ENCODE measurements at regions not wholly inside any gene's neighbourhood (a gene's known extent, or its start where the extent isn't known, plus 50 kb on each side); places are given as distances from the start of the nearest gene placed in this dataset.

DNA sequence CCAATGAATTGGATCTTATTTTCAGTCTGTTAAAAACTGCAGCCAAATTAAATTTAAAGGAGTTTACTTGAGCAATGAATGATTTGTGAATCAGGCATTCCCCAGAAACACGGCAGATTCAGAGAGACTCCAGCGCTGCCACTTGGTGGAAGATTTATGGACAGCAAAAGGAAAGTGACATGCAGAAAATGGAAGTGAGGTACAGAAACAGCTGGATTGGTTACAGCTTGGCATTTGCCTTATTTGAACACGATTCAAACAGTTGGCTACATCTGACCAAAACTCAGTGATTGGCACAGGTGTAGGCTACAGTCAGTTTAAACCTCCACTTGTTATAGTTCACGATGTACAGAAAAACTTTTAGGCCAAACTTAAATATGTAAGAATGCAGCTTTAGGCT, 257.6 kb upstream of the IMPG1 start:
- DNase-seq: no peak

DNA sequence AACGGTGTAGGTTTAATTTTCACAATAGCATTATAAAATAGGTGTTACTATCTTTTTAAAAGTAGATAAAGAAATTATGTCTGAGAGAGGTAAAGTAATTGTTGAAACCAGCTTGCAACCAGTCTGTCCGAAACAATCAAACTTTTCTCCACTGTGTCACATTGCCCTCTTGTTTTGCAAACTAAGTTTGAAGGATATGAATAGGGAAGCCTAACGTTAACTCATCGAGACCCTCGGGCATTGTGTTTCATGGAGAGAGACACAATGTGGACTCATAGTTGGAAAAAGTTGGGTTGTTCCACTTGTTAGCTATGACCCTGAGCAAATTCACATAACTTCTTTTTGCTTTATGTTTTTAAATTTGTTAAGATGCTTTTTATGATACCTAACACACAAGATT, 254.4 kb upstream of the IMPG1 start:
- DNase-seq: no peak

Data from 8988T (cell line).